GM18502 (cell line): ENCODE measurements at regions not wholly inside any gene's neighbourhood (a gene's known extent, or its start where the extent isn't known, plus 50 kb on each side); places are given as distances from the start of the nearest gene placed in this dataset.
"Not testable (repeated sequence)": the region's sequence is repeated elsewhere in the genome, so short reads cannot be mapped to it uniquely, and the experiment has no call there.

Experiments used
- ATAC-seq: cut with Tn5 transposase; IDR thresholded peaks from one replicate; pipeline ENCODE4 v1.9.1; 2021; ENCODE audit warnings: mild to moderate bottlenecking; ENCODE audit not compliant: unreplicated experiment, poor library complexity

GRCh38 chr9:107577140-107577776, 87.7 kb upstream of the KLF4 start:
- ATAC-seq: no peak

- no peak for ATAC-seq
Measured at GRCh38 chr9:107571148-107571547, 81.6 kb upstream of the KLF4 start.

- no peak for ATAC-seq
Measured at GRCh38 chr9:107569174-107569573, 79.6 kb upstream of the KLF4 start.

GRCh38 chr9:107568406-107568805, 78.8 kb upstream of the KLF4 start:
- not testable (repeated sequence) for ATAC-seq

GRCh38 chr9:107567462-107567861, 77.9 kb upstream of the KLF4 start:
- ATAC-seq: no peak

GRCh38 chr9:107566611-107567061, 77.1 kb upstream of the KLF4 start:
- ATAC-seq: no peak

GRCh38 chr9:107562798-107563197, 73.2 kb upstream of the KLF4 start:
- no peak for ATAC-seq

- ATAC-seq: no peak
Measured at GRCh38 chr9:107559494-107560086, 70.0 kb upstream of the KLF4 start.

- ATAC-seq: no peak
Measured at GRCh38 chr9:107557236-107557990, 67.8 kb upstream of the KLF4 start.

GRCh38 chr9:107554636-107555035, 65.1 kb upstream of the KLF4 start:
- no peak for ATAC-seq

GRCh38 chr9:107548298-107549142, 59.0 kb upstream of the KLF4 start:
- no peak for ATAC-seq

- no peak for ATAC-seq
Measured at GRCh38 chr9:107547772-107548297, 58.3 kb upstream of the KLF4 start.

- ATAC-seq: no peak
Measured at GRCh38 chr9:107547303-107547702, 57.7 kb upstream of the KLF4 start.

- no peak for ATAC-seq
Measured at GRCh38 chr9:107546859-107547258, 57.3 kb upstream of the KLF4 start.

GRCh38 chr9:107545036-107545435, 55.5 kb upstream of the KLF4 start:
- no peak for ATAC-seq

GRCh38 chr9:107542411-107543157, 53.0 kb upstream of the KLF4 start:
- ATAC-seq: no peak

GRCh38 chr9:107541523-107541922, 52.0 kb upstream of the KLF4 start:
- no peak for ATAC-seq

- ATAC-seq: no peak
Measured at GRCh38 chr9:107540164-107540561, 50.6 kb upstream of the KLF4 start.

GRCh38 chr9:107539427-107540163, 50.0 kb upstream of the KLF4 start:
- ATAC-seq: no peak
